NCI-H128 (cell line): ENCODE measurements at regions not wholly inside any gene's neighbourhood (a gene's known extent, or its start where the extent isn't known, plus 50 kb on each side); places are given as distances from the start of the nearest gene placed in this dataset.
A peak's percentile ranks its signal among the peaks of the same experiment; 100 is the strongest.
"Not testable (repeated sequence)": the region's sequence is repeated elsewhere in the genome, so short reads cannot be mapped to it uniquely, and the experiment has no call there.

Experiments used
- DNase-seq: peaks from one replicate; lab custom pipeline; 2025; ENCODE audit not compliant: unreplicated experiment; lab: John Stamatoyannopoulos, UW

DNA sequence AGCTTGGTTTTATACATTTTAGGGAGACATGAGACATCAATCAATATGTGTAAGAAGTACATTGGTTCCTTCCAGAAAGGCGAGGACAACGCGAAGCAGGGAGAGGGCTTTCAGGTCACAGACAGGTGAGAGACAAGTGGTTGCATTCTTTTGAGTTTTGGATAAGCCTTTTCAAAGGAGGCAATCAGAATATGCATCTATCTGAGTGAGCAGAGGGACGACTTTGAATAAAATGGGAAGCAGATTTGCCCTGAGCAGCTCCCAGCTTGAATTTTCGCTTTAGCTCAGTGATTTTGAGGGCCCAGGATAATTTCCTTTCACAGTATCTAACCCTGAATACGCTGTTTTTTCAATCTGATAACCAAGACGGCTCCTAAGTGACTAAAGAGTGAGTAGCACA lies 82.5 kb upstream of the MYO3A start:
- no peak for DNase-seq

DNA sequence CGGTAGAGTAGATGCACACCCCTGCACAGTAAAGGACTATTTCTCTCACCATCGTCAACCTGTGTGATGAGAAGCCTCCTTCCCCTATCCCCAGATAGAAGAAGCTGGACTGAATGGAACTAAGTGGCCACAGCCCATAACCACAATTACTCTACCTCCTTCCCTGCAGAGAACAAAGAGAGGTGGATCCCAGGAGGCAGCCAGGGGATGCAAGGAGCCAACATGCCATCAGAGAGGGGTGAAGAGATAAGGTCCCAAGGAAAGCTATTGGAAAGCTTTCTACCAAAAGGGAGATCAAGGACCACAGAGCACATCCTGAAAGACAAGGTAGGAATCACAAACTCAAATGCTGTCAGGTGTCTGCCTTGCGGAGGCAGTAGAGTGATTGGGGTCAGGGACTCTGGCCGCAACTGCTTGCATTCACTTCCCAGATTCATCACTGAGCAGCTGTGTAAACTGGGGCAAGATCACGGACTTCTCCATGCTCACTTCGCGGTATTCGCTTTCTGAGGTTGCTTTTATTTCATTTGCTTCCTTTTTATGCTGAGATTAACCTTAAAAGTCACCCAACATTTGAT lies 81.6 kb upstream of the MYO3A start:
- no peak for DNase-seq

DNA sequence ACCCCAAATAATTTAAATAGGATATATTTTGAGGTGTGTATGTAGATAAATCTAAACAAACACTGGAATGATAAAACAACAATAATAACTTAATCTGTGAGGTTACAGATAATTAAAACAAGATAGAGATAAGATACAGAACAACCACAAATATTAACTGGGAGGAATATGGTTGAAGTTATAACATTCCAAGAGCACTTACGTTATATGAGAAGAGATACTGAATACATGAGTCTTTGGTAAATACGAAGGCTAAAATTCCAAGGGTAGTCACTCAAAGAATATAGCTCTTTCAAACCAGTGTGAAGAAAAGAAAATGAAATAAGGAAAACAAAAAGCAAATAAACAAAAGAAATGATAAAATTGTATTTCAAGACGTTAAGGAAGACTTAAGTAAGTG lies 76.0 kb upstream of the MYO3A start:
- no peak for DNase-seq

DNA sequence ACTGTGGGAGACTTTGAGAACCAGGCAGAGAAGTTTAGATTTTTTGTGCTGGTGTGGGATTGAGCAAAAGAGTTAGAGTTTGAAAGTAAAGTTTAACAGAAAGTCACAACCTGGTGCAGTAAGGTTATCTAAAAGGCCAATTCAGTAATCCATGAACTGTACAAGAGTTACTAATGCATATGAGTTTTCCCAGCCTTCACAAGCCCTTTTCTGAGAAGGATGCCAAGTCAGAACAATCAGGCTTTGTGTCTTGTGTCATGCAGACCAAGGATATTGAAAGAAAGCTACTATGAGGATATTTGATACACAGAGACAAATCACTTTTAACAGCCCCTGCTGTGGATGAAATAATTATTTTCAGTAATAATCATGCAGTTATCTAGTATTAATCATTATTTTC lies 68.8 kb upstream of the MYO3A start:
- no peak for DNase-seq

DNA sequence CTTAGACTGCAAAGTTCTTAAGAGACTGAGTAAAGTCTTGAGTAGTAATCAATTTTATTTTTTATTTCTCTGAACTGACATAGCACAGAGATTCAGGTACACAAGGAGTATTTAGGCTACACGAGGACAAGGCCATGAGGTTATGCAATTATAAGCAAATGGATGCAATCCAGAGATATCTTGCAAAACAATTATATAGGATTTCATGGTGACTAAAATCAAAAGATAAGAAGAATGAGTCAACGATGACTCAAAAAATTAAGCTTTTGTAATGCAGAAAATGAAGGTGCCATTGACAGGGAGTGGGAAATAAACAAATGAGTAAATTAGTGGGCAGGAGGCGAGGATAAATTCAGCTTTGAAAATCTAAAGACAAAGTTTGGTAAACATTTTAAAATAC lies 66.7 kb upstream of the MYO3A start:
- DNase-seq: no peak

DNA sequence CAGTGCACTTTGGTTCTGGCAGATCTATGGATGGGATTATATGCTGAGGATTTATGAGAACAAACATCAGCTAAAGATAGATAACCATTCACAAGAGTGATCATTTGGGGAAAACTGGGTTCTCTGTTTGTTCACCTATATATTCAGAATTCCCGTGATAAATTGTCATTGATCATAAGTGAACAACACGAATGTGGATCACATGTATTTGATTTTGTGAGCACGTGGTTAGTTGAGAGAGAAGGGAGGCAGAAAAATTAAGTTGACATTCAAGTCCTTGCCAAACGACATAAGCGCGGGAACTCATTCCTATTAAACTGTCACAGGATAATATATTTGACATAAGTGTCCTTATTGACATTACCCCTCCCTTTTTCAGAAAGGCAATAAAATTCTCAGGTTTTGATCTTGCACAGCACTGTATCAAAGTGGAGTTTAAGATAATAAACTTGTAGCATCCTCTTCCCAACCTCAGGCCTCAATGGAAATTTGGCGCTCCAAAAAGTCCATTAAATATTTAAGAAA lies 64.9 kb upstream of the MYO3A start:
- DNase-seq: no peak

DNA sequence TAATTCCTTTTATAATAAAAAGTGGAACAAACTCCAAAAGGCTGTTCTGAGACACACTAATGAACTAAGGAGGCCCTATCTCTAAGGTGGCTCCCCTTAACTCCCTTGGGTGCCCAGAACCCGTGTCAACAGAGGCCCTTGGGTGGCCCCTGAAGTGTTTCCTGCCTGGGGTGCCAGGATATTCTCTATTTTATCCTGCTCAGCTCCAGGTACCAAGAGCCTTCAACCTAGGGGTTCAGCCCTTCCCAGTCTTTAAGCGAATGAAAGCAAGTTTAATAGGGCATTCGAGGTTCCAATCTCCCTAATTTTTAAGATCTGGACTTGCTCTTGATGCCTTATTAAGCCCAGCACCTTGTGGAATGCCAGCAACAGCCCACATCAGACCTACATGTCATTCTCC lies 64.4 kb upstream of the MYO3A start:
- no peak for DNase-seq

DNA sequence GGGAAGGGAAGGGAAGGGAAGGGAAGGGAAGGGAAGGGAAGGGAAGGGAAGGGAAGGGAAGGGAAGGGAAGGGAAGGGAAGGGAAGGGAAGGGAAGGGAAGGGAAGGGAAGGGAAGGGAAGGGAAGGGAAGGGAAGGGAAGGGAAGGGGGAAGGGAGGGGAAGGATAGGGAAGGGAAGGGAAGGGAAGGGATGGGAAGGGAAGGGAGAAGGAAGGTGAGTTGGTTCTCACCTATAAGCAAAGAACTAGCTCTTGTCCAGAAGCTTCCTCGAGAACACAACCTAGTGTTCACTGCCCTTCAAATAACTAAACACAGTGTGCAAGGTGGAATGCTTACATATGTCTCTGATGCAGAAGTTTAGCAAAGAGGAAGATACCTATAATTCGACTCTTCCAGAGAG lies 59.6 kb upstream of the MYO3A start:
- DNase-seq: not testable (repeated sequence)

DNA sequence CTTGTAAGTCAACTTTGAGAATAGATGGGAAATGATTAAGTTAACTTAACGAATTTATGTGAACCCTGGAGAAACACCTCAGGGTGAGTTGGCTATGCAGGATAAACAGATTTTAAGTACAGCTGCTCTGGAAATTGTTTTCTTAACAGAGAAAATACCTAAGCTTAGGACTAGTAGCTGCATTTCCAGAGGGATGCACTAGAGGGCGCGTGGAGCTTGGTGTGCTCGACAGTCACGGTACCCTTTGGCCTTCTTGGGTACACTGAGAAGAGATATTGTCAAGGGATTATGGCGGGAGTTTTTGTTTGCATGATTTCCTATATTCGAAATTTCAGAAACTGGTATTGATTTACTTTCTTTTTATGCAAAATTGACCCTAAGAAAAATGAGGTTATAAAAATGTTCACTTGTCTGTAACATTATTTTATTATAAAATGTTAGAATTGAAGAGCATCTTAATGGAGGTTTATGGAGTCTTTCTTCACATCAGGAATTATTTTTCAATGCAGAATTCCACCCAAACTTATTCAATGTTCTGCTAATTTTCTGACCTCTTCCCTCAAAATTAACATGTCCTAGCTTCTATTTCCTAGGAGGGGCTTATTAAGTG lies 58.4 kb upstream of the MYO3A start:
- DNase-seq: peak; percentile 15

DNA sequence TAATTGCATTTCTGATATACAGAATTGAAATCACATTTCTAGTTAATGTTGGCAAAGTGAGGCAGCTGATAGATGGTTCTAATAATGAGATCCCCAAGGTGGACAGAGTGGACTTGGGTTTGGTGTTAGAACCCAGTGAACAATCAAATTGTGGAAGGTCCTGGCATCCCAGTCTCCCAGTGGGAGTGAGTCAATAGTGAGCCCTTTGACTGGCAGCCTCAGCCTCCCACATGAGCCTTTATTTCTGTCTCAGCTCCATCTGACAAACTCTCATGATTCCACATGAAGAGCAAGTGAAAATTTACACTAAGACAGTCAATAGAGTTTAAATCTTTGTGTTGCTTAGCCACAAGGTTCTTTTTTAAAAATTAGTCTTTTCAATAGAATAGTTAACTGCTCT lies 56.7 kb upstream of the MYO3A start:
- DNase-seq: no peak
